Adrenal gland (tissue), 5 donors: ENCODE measurements at regions not wholly inside any gene's neighbourhood (a gene's known extent, or its start where the extent isn't known, plus 50 kb on each side); places are given as distances from the start of the nearest gene placed in this dataset.

ENCODE experiments used
- CTCF ChIP-seq, 6 experiments: fragments of 450-650 bp in 4 of 6; fragments of 200-600 bp in 2 of 6; sonication (generic) in 1 of 6; IDR thresholded peaks; 1 replicate in 5 of 6; 2 replicates in 1 of 6; pipeline versions ENCODE4 v1.5.1 to v1.8.0; 2016 to 2021; ENCODE audit warnings: antibody characterized with exemption in 6 of 6, mild to moderate bottlenecking in 2 of 6, moderate library complexity in 1 of 6
- POLR2A ChIP-seq, 2 donors: fragments of 450-650 bp; IDR thresholded peaks; one replicate each; pipeline ENCODE4 v1.6.1; 2017; ENCODE audit warnings: antibody characterized with exemption in 2 of 2, mild to moderate bottlenecking in 2 of 2, moderate library complexity in 1 of 2
- donor health status: DM: no; HTN: no; CAD: no.

DNA sequence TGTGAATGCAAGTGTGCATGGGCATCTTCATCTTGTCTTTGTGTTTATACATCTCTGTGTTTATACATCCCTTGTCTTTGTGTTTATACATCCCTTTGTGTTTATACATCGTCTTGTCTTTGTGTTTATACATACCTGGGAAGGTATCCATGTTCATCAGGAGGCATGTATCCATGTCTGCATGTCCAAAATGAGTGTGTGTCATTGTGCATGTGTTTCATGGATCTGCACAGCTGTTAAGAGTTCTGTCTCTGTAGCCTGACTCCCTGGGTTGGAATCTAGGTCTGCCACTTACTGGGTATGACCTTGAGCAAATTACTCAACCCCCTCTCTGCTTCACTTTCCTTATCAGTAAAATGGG lies 50.1 kb upstream of the SIRPA start:
- no peak for TF ChIP-seq POLR2A (IDR thresholded peaks at IDR 0.05)
- no peak for TF ChIP-seq CTCF (IDR thresholded peaks at IDR 0.05)
